HL-60 (cell line): ENCODE measurements at regions not wholly inside any gene's neighbourhood (a gene's known extent, or its start where the extent isn't known, plus 50 kb on each side); places are given as distances from the start of the nearest gene placed in this dataset.

Source experiments
- GABPA ChIP-seq: IDR thresholded peaks from 2 replicates; pipeline ENCODE4 v1.6.1; 2012; ENCODE audit warnings: low read depth
- POLR2AphosphoS5 ChIP-seq: IDR thresholded peaks from 2 replicates; pipeline ENCODE4 v1.6.1; 2012; ENCODE audit warnings: low read depth
- SPI1 ChIP-seq: IDR thresholded peaks from 2 replicates; pipeline ENCODE4 v1.6.1; 2012; ENCODE audit warnings: low read depth, mild to moderate bottlenecking, borderline replicate concordance
- TF ChIP-seq, protein P1 (sequence below): IDR thresholded peaks from one replicate; pipeline ENCODE4 v1.5.1; 2011; ENCODE audit warnings: low read length, control low read depth, inconsistent platforms; ENCODE audit not compliant: insufficient read depth
- TF ChIP-seq, protein P2 (sequence below): IDR thresholded peaks from 2 replicates; pipeline ENCODE4 v1.6.1; 2012; ENCODE audit warnings: low read depth; ENCODE audit not compliant: insufficient replicate concordance

DNA sequence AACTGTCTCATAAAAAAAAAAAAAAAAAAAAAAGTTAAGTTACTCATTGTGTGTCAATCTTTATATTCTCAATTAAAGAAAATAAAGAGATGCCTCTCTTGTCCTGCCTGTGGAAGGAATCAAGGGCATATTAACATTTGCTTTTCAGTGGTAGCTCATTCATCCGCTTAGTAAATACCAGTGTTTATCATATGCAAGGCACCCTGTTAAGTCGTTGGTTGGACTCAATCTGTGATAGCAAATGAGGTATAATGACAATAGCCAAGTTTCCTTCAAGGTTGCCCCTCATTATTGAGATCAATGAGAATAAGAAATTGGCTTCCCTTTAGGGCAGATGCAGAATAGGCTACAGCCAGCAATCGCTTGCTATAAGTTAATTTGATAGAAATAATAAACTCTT is 812.7 kb upstream of the COBL start:
- TF ChIP-seq, protein P1, sequence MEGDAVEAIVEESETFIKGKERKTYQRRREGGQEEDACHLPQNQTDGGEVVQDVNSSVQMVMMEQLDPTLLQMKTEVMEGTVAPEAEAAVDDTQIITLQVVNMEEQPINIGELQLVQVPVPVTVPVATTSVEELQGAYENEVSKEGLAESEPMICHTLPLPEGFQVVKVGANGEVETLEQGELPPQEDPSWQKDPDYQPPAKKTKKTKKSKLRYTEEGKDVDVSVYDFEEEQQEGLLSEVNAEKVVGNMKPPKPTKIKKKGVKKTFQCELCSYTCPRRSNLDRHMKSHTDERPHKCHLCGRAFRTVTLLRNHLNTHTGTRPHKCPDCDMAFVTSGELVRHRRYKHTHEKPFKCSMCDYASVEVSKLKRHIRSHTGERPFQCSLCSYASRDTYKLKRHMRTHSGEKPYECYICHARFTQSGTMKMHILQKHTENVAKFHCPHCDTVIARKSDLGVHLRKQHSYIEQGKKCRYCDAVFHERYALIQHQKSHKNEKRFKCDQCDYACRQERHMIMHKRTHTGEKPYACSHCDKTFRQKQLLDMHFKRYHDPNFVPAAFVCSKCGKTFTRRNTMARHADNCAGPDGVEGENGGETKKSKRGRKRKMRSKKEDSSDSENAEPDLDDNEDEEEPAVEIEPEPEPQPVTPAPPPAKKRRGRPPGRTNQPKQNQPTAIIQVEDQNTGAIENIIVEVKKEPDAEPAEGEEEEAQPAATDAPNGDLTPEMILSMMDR, result no peak
- TF ChIP-seq POLR2AphosphoS5 (no peak), SPI1 (no peak), GABPA (no peak)
- TF ChIP-seq, protein P2, sequence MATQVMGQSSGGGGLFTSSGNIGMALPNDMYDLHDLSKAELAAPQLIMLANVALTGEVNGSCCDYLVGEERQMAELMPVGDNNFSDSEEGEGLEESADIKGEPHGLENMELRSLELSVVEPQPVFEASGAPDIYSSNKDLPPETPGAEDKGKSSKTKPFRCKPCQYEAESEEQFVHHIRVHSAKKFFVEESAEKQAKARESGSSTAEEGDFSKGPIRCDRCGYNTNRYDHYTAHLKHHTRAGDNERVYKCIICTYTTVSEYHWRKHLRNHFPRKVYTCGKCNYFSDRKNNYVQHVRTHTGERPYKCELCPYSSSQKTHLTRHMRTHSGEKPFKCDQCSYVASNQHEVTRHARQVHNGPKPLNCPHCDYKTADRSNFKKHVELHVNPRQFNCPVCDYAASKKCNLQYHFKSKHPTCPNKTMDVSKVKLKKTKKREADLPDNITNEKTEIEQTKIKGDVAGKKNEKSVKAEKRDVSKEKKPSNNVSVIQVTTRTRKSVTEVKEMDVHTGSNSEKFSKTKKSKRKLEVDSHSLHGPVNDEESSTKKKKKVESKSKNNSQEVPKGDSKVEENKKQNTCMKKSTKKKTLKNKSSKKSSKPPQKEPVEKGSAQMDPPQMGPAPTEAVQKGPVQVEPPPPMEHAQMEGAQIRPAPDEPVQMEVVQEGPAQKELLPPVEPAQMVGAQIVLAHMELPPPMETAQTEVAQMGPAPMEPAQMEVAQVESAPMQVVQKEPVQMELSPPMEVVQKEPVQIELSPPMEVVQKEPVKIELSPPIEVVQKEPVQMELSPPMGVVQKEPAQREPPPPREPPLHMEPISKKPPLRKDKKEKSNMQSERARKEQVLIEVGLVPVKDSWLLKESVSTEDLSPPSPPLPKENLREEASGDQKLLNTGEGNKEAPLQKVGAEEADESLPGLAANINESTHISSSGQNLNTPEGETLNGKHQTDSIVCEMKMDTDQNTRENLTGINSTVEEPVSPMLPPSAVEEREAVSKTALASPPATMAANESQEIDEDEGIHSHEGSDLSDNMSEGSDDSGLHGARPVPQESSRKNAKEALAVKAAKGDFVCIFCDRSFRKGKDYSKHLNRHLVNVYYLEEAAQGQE, result no peak
